ENCODE measurements at regions not wholly inside any gene's neighbourhood (a gene's known extent, or its start where the extent isn't known, plus 50 kb on each side); places are given as distances from the start of the nearest gene placed in this dataset.

DNA sequence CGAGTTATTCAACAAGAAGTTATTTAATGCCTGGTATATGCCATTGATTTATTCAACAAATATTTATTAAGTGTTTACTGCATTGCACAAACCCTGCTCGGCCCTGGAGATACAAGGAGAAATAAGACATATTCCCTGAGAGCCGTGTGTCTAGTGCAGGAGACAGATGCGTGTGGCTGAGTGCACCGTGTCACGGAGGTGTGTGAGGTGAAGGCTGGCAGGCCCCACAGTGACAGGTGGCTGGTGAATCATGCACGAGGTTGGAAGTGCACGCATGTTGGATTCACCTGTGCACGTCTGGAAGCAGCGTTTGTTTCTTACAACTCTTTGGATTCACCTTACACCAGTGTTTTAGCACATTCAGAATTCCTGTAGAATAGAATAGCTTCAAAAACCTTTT, 136.6 kb upstream of the SHH start:
- H3K79me2 ChIP-seq (ENCODE audit: control insufficient read depth, insufficient read depth, low read length) = no peaks in the 10 kb centered on the region
- H3K4me2 ChIP-seq (ENCODE audit: insufficient read depth, low read length) = no peak overlapping the region
- FAIRE-seq (no peak), DNase-seq (ENCODE audit: low read depth, low spot score) (no peak)
- no TSS peak for BruUV-seq (replicated peaks)
- TF ChIP-seq FOS (IDR thresholded peaks at IDR 0.05; ENCODE audit: borderline replicate concordance, insufficient read depth, low read length) (no peak), EZH2 (IDR thresholded peaks at IDR 0.05; ENCODE audit: borderline replicate concordance, low read depth, low read length, severe bottlenecking) (no peak), POLR2AphosphoS5 (IDR thresholded peaks at IDR 0.05; ENCODE audit: insufficient read depth, low read depth, low read length) (no peak), JUN (IDR thresholded peaks at IDR 0.05; ENCODE audit: borderline replicate concordance, insufficient read depth, insufficient read length, low read depth) (no peak), GATA2 (IDR thresholded peaks at IDR 0.05; ENCODE audit: insufficient read depth, insufficient read length, low read depth, low read length) (no peak), MYC (IDR thresholded peaks at IDR 0.05; ENCODE audit: low read depth, low read length) (no peak), POLR2A (IDR thresholded peaks at IDR 0.05; ENCODE audit: low read depth, low read length) (no peak)
- TF ChIP-seq, protein P1, sequence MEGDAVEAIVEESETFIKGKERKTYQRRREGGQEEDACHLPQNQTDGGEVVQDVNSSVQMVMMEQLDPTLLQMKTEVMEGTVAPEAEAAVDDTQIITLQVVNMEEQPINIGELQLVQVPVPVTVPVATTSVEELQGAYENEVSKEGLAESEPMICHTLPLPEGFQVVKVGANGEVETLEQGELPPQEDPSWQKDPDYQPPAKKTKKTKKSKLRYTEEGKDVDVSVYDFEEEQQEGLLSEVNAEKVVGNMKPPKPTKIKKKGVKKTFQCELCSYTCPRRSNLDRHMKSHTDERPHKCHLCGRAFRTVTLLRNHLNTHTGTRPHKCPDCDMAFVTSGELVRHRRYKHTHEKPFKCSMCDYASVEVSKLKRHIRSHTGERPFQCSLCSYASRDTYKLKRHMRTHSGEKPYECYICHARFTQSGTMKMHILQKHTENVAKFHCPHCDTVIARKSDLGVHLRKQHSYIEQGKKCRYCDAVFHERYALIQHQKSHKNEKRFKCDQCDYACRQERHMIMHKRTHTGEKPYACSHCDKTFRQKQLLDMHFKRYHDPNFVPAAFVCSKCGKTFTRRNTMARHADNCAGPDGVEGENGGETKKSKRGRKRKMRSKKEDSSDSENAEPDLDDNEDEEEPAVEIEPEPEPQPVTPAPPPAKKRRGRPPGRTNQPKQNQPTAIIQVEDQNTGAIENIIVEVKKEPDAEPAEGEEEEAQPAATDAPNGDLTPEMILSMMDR (IDR thresholded peaks at IDR 0.05; ENCODE audit: extremely low read depth in 1 of 2, insufficient read depth in 1 of 2, low read depth in 1 of 2, low read length in 2 of 2) = no peak
- TF ChIP-seq, protein P2, sequence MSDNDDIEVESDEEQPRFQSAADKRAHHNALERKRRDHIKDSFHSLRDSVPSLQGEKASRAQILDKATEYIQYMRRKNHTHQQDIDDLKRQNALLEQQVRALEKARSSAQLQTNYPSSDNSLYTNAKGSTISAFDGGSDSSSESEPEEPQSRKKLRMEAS (IDR thresholded peaks at IDR 0.05; ENCODE audit: insufficient read depth, insufficient read length) = no peak
- dilution Hi-C loops (cut with MboI; ENCODE audit: extremely low pct_ligation_motif_present, low sequenced_read_pairs) = no loop called here
- H3K9ac ChIP-seq (replicated peaks; ENCODE audit: extremely low read depth, insufficient read depth, low read length) = no peak overlapping the region
- H4K20me1 ChIP-seq (replicated peaks; ENCODE audit: control insufficient read depth, extremely low read depth, insufficient read depth, low read length) = no peaks in the 10 kb centered on the region
- H3K4me1 ChIP-seq (ENCODE audit: control insufficient read depth, extremely low read depth, insufficient read depth, low read length) = peaks cover 10% of the 10 kb centered on the region
- no peaks in the 10 kb centered on the region for H3K9me1 ChIP-seq (replicated peaks; ENCODE audit: control insufficient read depth, extremely low read depth, insufficient read depth, low read length)
- H3K9me3 ChIP-seq (replicated peaks; ENCODE audit: control insufficient read depth, insufficient read depth, low read length) = no peaks in the 10 kb centered on the region
- no peaks in the 10 kb centered on the region for H3K36me3 ChIP-seq (ENCODE audit: control insufficient read depth in 2 of 2, extremely low read depth in 1 of 2, insufficient read depth in 2 of 2, low read length in 2 of 2)
- H3K27ac ChIP-seq (ENCODE audit: insufficient read depth, low read depth, low read length) = no peak overlapping the region
- ChIA-PET CTCF (no interaction called here), POLR2A (no interaction called here)
- intact Hi-C loops (cut with micrococcal nuclease) = no loop called here
- no peak overlapping the region for H2AFZ ChIP-seq (ENCODE audit: low read depth, low read length)
- H3K4me3 ChIP-seq (replicated peaks in 1 of 3; ENCODE audit: insufficient read depth in 1 of 3, low read depth in 1 of 3, low read length in 3 of 3) = no peak overlapping the region
- H3K27me3 ChIP-seq (ENCODE audit: control insufficient read depth in 2 of 2, insufficient read depth in 2 of 2, low read length in 2 of 2) = no peaks in the 10 kb centered on the region
